A204.1 (cell line): ENCODE measurements at regions not wholly inside any gene's neighbourhood (a gene's known extent, or its start where the extent isn't known, plus 50 kb on each side); places are given as distances from the start of the nearest gene placed in this dataset.

ENCODE experiments used
- FAIRE-seq: peaks from 2 replicates; lab custom pipeline; 2012; peaks lifted over from hg19 to GRCh38; lab: Jason Lieb, UNC

DNA sequence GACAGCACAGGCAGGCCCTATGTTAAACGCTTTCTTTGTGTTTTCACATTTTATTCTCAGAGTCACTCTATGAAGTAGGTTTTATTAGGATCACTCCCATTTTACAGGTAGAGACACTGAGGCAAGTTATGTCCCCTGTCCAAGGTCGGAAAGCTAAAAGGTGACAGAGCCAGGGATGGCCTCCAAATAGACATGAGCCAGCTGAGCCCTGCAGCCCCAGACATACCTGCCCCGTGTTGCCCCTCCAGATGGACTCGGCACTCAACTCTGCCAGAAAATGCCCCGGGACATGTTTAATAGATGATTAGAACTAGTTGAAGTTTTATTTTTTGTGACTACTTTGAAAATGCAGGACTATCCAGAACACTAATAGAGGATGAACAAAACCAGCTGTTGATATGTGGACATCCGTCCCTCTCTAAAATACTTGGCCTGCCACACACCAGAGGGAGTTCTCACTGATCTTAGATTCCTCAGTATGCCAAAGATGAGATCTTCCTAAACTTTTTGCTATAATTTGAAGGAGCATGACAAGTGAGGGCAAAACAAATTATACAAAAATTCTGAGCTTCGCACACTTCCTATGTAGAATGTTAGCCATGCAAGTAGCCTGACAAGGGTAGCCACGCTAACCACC lies 258.6 kb upstream of the ADAMTS16 start:
- FAIRE-seq = no peak

DNA sequence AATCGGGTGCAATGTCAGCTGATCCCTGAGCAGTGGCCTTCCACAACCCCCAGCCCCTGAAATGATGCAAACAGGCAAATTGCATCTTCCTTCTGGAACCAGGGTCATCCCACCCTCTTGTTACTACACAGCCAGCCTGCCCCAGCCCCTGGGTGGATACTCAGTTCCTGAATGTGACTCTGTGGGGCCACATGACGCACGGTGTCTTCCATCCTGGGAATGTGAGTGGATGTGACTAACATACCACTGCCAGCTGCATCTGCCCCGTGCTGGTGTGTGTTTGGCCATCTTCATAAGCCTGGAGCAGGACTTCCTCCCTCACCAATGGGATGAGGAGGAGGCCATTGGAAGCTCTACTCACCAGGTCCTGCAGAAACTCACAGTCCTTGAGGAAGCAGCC lies 257.9 kb upstream of the ADAMTS16 start:
- FAIRE-seq = no peak

DNA sequence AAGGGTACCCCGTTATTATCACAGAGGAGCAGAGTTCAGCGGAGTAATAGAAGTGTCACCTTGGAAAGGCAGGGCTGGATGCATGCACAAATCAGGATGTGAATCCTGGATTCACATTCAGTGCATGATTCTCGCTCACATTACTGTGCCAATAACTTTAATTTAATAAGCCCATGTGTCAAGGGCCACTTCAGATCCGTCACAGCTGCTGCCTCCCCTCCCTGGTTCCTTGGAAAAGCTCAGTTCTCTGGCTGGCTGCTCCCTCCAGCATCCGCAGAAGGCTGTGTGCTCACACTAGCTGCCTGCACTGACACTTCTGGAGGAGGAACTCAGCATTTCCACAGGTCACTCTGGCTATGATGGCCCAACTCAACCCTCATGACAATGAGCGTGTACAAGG lies 256.8 kb upstream of the ADAMTS16 start:
- FAIRE-seq = no peak

DNA sequence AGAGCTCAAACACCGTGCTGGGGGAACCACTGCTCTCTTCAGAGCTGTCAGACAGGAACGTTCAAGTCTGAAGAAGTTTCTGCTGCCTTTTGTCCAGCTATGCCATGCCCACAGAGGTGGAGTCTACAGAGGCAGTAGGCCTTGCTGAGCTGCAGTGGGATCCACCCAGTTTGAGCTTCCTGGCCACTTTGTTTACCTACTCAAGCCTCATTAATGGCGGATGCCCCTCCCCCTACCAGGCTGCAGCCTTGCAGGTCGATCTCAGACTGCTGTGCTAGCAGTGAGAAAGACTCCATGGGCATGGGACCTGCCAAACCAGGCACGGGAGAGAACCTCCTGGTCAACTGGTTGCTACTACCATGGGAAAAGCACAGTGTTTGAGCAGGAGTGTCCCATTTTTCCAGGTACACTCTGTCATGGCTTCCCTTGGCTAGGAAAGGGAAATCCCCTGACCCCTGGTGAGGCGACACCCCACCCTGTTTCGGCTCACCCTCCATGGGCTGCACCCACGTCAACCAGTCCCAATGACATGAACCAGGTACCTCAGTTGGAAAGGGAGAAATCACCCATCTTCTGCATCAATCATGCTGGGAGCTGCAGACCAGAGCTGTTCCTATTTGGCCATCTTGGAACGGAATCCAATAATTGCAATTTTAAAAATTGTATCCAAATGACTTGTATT lies 246.9 kb upstream of the ADAMTS16 start:
- FAIRE-seq = no peak

DNA sequence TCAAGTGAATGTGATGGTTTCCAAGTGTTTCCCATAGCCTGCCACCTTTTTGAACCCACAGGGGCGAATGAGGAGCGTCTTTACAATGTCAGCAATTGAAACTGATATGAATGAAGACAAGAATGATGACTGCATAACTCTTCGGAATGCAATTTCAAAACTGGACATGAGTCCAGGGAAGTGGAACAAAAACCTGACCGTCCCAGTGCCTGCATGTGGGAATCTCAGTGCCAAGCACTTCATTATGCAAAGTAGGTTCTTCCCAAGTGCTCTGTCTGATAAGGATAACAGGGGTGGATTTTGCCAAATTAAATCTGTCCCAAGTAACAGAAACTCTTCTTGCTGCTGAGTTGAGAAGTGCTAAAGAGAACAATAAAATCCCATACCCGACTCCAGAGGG lies 243.8 kb upstream of the ADAMTS16 start:
- FAIRE-seq = no peak

DNA sequence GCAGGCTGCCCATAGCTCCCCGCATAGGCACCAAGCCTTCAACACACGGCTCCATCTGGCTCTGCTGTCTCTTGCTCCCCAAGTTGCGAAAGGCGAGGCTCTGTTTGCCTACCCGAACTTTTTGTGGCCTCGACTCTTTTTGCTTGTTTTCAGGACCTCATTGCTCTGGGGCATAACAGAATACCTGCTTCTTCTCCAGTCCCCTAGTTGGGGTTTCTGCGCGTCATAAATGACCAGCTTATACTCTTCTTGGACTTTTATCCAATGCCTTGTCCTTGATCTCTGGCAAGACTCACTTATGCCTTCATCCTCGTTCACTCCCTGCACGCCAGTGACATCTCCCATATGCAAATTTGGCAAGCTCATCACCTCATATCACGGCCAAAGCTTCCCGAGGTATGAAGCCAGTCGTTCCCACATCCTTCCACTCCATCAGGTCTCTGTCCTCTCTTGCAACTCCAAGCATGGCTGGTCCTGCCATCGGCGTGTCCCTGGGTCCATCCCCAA lies 238.8 kb upstream of the ADAMTS16 start:
- no peak for FAIRE-seq

DNA sequence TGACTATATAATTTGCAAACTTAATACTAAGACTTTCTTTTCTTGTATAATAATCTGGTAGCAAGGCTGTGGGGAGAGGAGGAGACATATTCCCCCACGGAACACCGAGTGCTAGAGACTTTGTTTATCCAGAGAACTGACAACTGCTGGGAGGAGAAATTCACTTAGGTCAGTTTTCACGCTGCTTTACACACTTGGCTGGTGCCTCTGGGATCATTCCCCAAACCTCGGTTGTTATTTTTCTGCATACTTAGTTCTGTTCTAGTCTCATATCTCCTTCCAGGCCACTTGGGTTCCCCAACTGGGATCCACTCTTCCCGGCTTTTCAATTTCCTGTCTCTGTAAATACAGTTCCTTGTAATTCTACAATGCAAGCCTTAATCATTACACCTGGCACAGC lies 238.2 kb upstream of the ADAMTS16 start:
- no peak for FAIRE-seq

DNA sequence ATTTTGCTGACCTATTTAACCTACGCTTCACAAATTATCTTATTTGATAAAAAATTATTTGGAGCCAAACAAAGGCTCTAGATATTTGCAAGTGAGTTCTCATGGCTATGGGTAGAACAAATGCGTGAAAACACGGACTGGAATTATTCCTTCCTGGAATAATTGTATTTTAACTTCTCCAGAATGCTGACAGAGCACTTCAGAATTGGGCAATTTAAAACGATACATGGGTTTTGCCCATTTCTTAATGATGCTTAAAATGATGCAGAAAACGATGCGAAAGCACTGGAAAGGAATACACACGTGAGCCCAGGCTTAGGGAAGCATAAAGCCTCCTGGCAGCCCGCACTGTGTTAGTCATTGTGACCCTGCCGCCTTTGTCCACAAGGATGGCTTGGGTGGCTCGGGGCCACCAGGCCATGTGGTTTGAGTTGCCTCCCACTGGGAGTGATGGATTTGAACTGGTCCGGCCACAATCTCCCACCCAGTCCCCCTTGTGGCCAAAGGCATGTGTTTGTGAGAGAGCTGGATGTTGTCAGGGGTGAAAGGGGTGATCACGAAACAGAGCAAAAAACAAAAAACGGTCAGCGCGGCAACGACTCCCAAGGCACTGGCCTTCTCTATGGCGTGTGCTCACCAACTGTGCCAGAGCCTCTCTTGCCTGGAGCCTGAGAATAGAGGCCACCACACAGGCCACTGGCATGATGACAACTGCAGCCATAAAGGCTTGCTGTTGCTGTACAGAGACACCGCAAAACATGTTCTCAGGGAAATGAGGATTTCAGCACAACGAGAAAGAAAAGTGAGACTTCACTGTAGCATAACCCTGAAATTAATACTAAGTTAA lies 234.2 kb upstream of the ADAMTS16 start:
- no peak for FAIRE-seq

DNA sequence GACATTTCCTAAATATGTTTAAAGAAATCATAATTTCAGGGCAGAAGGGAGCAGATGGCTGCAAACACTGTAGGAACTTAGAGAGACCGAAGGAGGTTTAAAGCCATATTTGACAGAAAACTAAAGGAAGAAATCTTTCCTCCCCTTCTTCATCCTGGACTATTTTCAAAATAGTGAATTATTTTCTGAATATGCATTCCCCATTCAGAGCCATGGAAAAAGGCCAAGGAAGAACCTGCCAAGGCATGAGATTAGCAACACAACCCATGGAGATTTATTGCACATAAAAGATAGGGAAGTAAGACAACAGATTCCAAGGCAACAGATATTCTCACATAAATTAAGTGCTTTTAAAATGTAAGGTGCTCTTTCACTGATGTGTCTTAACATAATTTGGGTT lies 233.3 kb upstream of the ADAMTS16 start:
- FAIRE-seq = no peak

DNA sequence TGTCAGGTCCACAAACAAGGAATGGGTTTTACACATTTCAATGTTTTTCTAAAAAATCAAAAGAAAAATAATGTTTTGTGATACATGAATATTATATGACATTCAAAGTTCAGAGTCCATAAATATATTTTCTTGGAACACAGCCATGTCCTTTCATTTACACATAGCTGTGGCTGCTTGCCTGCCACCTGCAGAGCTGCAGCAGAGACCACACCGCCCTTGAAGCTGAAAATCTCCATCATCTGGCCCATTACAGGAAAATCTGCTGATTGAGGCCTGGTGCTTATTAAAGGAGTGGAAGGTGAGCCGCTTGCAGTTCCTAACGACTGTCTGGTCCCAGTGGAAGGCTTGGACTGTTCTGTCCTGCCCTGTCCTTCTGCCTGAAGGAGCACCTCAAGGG lies 232.6 kb upstream of the ADAMTS16 start:
- FAIRE-seq = no peak

DNA sequence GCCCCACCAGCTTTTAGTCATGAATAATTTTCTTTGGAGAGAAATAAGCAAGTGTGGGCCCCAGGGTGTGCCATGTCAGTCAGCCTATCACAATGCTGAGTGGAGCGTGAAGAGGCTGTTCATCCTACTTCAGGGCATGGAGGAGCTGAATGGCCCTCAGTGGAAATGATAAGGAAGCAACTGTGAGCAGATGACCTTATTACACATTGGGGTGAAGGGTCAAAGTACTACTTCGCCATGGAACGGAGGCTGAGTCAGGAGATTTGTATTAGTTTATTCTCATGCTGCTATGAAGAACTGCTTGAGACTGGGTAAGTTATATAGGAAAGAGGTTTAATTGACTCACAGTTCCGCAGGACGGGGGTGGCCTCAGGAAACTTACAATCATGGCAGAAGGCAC lies 231.0 kb upstream of the ADAMTS16 start:
- FAIRE-seq = no peak

DNA sequence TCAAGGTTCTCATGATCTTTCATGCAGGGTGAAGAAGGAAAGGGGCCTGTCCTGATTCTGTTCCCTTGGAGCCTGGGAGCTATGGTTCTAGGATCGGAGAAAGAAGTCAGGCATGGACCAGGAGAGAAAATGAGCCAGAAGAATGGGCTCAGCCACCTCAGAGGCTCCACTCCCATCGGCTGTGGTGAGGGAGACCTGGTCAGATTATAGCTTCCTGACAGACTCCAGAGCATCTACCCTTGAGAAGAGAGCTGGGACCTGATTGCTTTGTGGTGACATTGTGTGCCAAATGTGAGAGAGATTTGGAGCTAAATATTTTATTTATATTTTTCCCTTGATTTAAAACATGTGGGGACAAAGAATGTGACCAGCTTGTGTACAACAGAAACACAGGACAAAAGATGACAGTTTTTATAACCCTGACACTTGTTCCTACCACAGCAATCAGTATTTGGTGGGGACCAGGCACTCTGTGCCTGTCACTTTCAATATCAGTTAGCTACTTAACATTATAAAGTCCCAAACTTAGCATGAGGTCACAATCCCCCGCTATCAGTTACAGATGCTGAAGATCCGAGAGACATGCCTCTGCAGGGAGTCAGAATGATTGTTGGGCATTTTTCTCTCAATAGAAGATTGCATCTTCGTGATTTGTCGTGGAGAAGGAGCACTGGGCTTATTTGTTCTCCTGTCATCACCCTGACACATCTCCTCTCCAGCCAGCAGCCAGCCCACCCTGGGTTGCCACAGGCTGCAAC lies 228.3 kb upstream of the ADAMTS16 start:
- no peak for FAIRE-seq

DNA sequence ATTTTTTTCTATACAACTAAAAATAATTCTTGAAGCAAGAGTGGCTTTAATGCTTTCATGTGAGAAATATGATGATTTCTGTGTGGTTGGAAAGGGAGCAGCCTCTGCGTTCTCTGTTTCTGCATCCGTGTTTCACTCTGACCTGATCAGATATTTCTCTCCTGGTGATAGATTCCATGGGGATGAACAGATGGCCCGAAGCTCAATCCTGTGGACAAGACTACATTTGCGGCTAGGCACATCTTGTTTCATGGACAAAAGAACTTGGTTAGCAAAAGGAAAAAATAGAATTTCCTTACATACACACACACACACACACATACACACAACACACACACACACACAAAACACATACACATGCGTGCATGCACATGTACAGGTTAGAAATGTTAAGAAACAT lies 218.2 kb upstream of the ADAMTS16 start:
- FAIRE-seq = no peak

DNA sequence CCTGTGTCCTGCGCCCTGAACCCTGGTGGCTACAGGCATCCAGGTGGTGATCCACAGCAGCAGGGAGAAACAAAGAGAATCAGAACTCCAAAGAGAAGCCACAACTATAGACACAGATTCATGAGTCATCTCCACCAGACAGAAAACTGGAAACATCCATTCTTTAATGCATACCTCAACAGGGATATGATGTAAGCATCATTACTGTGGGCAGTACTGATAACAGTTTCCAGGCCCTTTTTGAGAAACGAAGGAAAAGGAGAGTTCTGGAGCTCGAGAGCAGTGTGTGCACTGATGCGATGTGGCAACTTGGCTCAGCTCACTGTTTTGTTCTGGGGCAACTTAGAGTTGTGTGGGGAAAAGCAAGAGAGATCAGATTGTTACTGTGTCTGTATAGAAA lies 215.6 kb upstream of the ADAMTS16 start:
- no peak for FAIRE-seq

DNA sequence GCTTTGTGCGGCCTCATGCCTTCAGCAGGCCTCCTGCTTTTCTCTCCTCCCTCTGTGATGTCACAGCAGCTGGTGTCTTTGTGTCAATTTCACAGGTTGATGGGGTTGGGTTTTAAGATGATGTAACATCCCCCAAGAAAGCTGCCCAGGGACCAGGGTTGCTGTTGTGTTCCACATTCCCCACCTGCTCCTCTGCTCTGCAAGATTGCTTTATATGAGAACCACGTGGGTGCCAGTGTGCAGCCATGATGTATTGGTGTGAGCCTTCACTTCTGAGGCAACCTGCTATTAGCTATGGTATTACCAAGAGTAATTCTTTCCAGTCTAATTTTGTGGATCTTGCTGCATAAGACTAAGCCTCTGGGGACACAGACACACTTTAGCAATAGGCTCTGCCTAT lies 213.0 kb upstream of the ADAMTS16 start:
- no peak for FAIRE-seq

DNA sequence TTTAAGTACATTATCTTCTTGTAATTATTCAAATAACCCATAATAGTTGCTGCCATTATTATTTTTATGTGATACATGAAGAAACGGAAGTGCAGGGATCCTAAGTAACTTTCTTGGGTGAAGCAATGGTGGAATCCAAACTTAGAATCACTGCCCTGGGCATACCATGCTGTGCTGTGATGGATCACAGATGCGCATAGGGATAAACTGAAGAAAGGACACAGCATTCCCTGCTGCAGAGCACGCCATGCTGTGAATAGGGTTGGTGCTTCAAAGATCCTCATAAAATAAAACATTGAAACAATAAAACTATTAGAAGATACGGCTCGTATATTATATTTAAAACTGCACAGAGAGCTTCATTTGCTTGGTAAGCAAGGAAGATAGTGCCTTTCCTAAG lies 211.7 kb upstream of the ADAMTS16 start:
- no peak for FAIRE-seq

DNA sequence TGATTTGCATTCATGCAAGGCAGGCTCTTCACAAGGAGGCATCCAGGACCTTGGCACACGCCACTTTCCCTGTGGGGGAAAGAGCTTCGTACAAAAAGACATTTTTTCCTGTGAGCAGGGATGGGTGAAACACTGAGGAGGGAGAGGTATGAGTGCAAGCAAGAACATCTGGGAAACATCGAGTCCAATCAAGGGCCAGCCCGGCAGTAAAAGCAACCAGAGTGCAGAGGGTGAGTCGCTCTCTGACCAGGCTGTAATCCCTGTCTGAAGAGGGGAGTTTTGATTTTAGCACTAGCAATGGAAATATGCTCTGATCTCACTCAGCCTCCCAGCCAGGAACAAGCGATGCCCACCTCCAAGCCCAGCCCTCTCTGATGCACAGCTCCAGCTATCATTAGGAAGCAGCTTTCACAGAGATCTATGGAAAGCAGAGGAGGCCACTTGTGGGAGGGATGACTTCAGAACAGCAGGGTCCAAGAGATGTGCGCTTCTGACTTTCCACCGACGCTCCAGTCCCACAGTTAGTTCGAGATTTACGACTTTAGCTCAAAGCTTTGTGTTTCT lies 211.0 kb upstream of the ADAMTS16 start:
- FAIRE-seq = no peak

DNA sequence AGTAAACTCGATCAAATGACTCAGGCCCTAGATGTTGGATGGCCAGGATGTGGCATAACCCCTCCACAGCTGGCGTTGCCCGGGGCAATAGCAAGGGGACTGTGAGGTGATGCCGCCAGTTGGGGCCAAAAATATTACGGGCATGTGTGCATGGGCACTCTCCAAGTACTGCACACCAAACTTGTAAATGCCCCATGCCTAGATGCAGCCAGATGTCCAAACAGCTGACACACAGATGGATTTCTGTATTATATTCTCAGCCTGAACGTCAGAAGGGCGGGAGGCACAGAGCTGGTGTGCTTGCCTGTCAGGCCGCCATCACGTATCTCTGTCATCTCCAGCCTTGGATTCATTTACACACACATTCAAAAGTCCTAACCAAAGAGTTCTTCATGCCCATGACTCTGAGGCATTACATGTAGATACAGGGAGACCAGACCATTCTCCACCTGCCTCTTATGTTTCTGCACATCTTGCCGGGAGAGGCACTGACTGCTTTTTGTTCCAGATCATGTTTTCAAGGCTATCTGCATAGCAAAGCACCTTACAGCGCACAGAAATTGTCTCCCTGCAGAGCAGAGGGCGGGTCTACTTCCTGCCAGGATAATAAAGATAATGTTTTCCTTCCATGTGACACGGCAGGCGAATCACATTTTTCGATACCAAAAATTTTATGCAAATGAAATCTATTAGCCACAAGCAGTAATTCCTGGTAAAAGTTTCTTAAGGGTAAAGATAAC lies 200.9 kb upstream of the ADAMTS16 start:
- FAIRE-seq = no peak

DNA sequence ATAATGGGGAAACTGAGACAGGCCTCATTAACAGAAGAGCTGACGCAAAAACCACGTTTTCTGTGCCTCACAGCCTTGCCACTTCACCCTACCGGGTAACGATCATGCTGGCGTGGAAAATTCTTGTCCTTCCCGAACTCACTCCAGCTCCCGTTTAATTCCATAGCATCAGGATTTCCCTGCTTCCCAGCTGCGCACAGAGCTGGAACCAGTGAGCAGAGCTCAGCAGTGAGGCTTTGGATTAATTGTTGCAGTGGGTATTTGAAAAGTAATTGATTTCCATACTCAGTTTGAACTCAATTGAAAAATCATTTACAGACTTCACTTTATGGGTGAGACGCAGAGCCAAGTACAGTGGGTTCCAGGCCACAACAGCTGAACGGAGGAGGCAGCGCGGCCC lies 199.0 kb upstream of the ADAMTS16 start:
- FAIRE-seq = no peak

DNA sequence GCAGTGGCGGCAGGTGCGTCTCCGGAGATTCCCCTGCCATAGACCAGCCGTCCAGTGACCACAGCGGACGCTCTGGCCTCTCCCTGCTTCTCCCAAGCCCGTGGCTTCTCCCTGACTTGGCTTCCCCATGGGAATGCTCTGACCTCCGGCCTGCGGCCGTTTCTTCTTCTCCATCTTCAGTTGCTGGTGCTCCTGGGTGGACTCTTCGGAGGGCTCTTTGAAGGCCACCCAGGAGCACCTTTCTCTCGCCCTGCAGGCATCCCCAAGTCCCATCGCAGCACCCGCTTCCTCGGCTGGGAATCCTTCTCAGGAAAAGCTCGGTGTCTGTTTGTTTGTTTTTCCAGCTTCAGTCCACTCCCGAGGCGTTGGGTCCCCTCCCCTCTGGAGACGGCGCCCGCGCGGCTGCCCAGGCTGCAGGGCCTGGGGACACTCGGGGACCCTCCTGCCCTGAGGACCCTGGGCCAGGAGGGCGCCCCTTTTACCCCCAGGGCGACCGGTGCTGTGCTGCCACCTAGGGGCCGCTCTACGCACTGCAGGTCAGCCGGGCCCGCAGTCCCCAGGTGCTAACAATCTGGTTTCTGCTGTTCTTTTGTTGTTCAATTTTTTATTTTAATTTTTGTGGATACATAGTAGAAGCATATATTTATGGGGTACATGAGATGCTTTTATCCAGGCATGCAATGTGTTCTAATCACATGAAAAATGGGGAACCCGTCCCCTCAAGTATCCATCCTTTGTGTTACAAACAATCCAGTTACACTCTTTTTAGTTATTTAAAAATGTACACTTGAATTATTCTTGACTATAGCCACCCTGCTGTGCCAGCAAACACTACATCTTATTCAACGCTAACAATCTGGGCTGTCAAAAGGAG lies 197.9 kb upstream of the ADAMTS16 start:
- FAIRE-seq = no peak

DNA sequence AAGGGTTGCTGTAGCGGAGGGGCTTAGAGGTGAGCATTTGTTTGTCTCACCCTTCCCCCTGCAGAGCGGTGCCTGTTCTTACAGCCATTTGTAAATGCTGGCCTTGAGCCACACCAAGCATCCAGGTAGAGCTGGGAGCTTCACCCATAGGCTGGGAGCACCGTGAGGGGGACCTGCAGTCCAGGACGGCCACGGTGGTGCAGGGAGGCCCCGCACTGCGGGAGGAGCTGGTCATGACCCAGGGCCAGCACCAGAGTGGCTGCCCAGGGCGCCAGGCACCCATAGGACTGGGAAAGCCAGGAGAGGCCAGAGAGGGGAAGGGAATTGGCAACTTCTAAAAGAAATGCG lies 197.3 kb upstream of the ADAMTS16 start:
- no peak for FAIRE-seq
